Parathyroid adenoma (tissue), 2 donors: ENCODE measurements at regions not wholly inside any gene's neighbourhood (a gene's known extent, or its start where the extent isn't known, plus 50 kb on each side); places are given as distances from the start of the nearest gene placed in this dataset.

Experiments used
- H2AFZ ChIP-seq: fragments of 300-600 bp; sonication (generic); one replicate; pipeline ENCODE4 v1.7.0; 2017; ENCODE audit warnings: antibody characterized with exemption, mild to moderate bottlenecking
- H3K27ac ChIP-seq: fragments of 300-600 bp; sonication (generic); one replicate; pipeline ENCODE4 v1.7.0; 2017
- H3K27me3 ChIP-seq: fragments of 300-600 bp; sonication (generic); one replicate; pipeline ENCODE4 v1.7.0; 2017; ENCODE audit warnings: low read length; ENCODE audit not compliant: control insufficient read depth, insufficient read depth
- H3K36me3 ChIP-seq: fragments of 300-600 bp; sonication (generic); one replicate; pipeline ENCODE4 v1.7.0; 2017; ENCODE audit warnings: low read length; ENCODE audit not compliant: control insufficient read depth, insufficient read depth
- H3K4me1 ChIP-seq: fragments of 300-600 bp; sonication (generic); one replicate; pipeline ENCODE4 v1.7.0; 2017; ENCODE audit warnings: control low read depth
- H3K4me2 ChIP-seq: fragments of 300-600 bp; sonication (generic); one replicate; pipeline ENCODE4 v1.7.0; 2017; ENCODE audit warnings: low read length
- H3K4me3 ChIP-seq: fragments of 300-600 bp; sonication (generic); one replicate; pipeline ENCODE4 v1.7.0; 2017; ENCODE audit warnings: low read depth, low read length
- H3K79me2 ChIP-seq: fragments of 300-600 bp; sonication (generic); one replicate; pipeline ENCODE4 v1.7.0; 2017; ENCODE audit warnings: control low read depth
- H3K9ac ChIP-seq: fragments of 300-600 bp; sonication (generic); one replicate; pipeline ENCODE4 v1.7.0; 2017; ENCODE audit warnings: mild to moderate bottlenecking
- H3K9me3 ChIP-seq: fragments of 300-600 bp; sonication (generic); one replicate; pipeline ENCODE4 v1.7.0; 2017; ENCODE audit warnings: low read length; ENCODE audit not compliant: control insufficient read depth
- CTCF ChIP-seq: fragments of 300-600 bp; sonication (generic); IDR thresholded peaks from one replicate; pipeline ENCODE4 v1.7.0; 2017; ENCODE audit warnings: antibody characterized with exemption, mild to moderate bottlenecking
- donor health status: primary hyperparathyroidism.

- Histone ChIP-seq H3K9ac (no peak overlapping the region), H3K4me3 (no peak overlapping the region), H3K27ac (no peak overlapping the region), H2AFZ (no peak overlapping the region), H3K79me2 (no peaks in the 10 kb centered on the region), H3K27me3 (no peaks in the 10 kb centered on the region), H3K36me3 (no peaks in the 10 kb centered on the region), H3K4me2 (no peak overlapping the region), H3K9me3 (no peaks in the 10 kb centered on the region), H3K4me1 (no peaks in the 10 kb centered on the region)
- no peak for TF ChIP-seq CTCF
Measured at GRCh38 chr15:81987628-81988027, 58.2 kb downstream of the MEX3B start.

- Histone ChIP-seq H3K9ac (no peak overlapping the region), H3K36me3 (no peaks in the 10 kb centered on the region), H3K9me3 (no peaks in the 10 kb centered on the region), H3K27ac (no peak overlapping the region), H3K79me2 (no peaks in the 10 kb centered on the region), H3K27me3 (no peaks in the 10 kb centered on the region), H3K4me3 (no peak overlapping the region), H2AFZ (no peak overlapping the region), H3K4me1 (no peaks in the 10 kb centered on the region), H3K4me2 (no peak overlapping the region)
- TF ChIP-seq CTCF: no peak
Measured at GRCh38 chr15:81983497-81983896, 62.3 kb downstream of the MEX3B start.

- Histone ChIP-seq H3K4me2 (no peak overlapping the region), H3K27me3 (no peaks in the 10 kb centered on the region), H2AFZ (no peak overlapping the region), H3K36me3 (no peaks in the 10 kb centered on the region), H3K4me1 (no peaks in the 10 kb centered on the region), H3K79me2 (no peaks in the 10 kb centered on the region), H3K4me3 (no peak overlapping the region), H3K27ac (no peak overlapping the region), H3K9me3 (no peaks in the 10 kb centered on the region), H3K9ac (no peak overlapping the region)
- no peak for TF ChIP-seq CTCF
Measured at GRCh38 chr15:81982808-81983207, 63.0 kb downstream of the MEX3B start.

GRCh38 chr15:81981908-81982307 lies 63.9 kb downstream of the MEX3B start:
- Histone ChIP-seq H3K4me3 (no peak overlapping the region), H2AFZ (no peak overlapping the region), H3K9ac (no peak overlapping the region), H3K4me1 (no peaks in the 10 kb centered on the region), H3K79me2 (no peaks in the 10 kb centered on the region), H3K4me2 (no peak overlapping the region), H3K27me3 (no peaks in the 10 kb centered on the region), H3K27ac (no peak overlapping the region), H3K36me3 (no peaks in the 10 kb centered on the region), H3K9me3 (no peaks in the 10 kb centered on the region)
- TF ChIP-seq CTCF: no peak

GRCh38 chr15:81977464-81977863 lies 68.4 kb downstream of the MEX3B start:
- H3K36me3 ChIP-seq: no peaks in the 10 kb centered on the region
- no peak overlapping the region for H3K27ac ChIP-seq
- H3K27me3 ChIP-seq: no peaks in the 10 kb centered on the region
- H3K9me3 ChIP-seq: no peaks in the 10 kb centered on the region
- H3K4me2 ChIP-seq: no peak overlapping the region
- no peak overlapping the region for H3K4me3 ChIP-seq
- no peaks in the 10 kb centered on the region for H3K79me2 ChIP-seq
- no peak for TF ChIP-seq CTCF
- H3K4me1 ChIP-seq: no peaks in the 10 kb centered on the region
- H2AFZ ChIP-seq: no peak overlapping the region
- H3K9ac ChIP-seq: no peak overlapping the region
